ENCODE measurements at regions not wholly inside any gene's neighbourhood (a gene's known extent, or its start where the extent isn't known, plus 50 kb on each side); places are given as distances from the start of the nearest gene placed in this dataset.

DNA sequence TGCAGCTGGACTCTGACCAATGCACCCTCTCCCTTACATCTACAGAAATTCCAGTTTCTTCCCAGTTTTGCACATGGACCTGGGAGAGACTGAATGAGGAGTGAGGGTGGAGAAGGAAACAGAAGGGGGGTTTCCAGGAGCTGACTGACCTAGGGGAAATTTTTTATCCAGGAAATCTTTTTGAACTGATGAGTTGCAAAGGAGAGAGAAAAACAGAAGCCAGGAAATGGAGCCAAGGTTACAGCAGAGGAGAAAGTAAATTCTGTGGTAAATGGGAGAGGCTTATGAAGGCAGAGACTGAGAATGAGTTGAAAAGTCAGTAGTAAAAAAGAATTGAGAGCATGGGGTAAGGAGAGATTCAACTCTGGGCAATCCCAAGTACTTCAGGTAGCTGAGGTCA, 192.8 kb downstream of the SMIM20 start:
- CTCF ChIA-PET = no interaction called here
- H3K27me3 Mint-ChIP-seq (ENCODE audit: insufficient read depth, unreplicated experiment) = no peaks in the 10 kb centered on the region

DNA sequence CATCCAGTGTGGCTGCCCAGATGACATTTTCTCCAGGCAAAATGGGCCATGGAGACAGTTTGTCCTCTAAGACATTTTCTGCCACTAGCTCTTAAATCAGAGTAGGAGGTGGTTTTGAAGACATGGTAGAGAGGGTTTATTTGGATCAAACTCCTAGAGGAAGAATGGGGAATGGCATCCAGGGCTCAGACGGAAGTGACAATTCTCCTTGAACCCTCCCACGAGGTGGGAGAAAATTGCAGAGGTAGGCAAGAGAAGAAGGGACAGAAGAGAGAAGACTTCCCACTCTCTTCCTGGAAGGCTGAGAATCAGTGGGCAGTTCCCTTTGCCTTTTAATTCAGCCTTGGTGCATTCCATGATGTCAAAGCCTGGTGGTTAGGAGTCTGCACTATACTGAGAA, 194.0 kb downstream of the SMIM20 start:
- ChIA-PET CTCF (no interaction called here), POLR2A (no interaction called here)
- no peaks in the 10 kb centered on the region for H3K36me3 ChIP-seq (ENCODE audit: control insufficient read depth, insufficient read depth, low read length)
- H3K27me3 ChIP-seq (replicated peaks; ENCODE audit: control insufficient read depth, insufficient read depth, low read length) = no peaks in the 10 kb centered on the region
- TF ChIP-seq, protein P1, sequence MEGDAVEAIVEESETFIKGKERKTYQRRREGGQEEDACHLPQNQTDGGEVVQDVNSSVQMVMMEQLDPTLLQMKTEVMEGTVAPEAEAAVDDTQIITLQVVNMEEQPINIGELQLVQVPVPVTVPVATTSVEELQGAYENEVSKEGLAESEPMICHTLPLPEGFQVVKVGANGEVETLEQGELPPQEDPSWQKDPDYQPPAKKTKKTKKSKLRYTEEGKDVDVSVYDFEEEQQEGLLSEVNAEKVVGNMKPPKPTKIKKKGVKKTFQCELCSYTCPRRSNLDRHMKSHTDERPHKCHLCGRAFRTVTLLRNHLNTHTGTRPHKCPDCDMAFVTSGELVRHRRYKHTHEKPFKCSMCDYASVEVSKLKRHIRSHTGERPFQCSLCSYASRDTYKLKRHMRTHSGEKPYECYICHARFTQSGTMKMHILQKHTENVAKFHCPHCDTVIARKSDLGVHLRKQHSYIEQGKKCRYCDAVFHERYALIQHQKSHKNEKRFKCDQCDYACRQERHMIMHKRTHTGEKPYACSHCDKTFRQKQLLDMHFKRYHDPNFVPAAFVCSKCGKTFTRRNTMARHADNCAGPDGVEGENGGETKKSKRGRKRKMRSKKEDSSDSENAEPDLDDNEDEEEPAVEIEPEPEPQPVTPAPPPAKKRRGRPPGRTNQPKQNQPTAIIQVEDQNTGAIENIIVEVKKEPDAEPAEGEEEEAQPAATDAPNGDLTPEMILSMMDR (IDR thresholded peaks at IDR 0.05; ENCODE audit: insufficient read depth in 1 of 2, low read depth in 1 of 2, low read length in 1 of 2, severe bottlenecking in 1 of 2, unreplicated experiment in 1 of 2) = no peak
- Mint-ChIP-seq H3K4me3 (ENCODE audit: unreplicated experiment) (no peak overlapping the region), H3K27ac (ENCODE audit: unreplicated experiment) (no peak overlapping the region), H3K27me3 (ENCODE audit: insufficient read depth, unreplicated experiment) (no peaks in the 10 kb centered on the region), H3K4me1 (ENCODE audit: low read depth, unreplicated experiment) (no peaks in the 10 kb centered on the region), H3K9me3 (ENCODE audit: unreplicated experiment) (peaks cover 15% of the 10 kb centered on the region), H3K36me3 (ENCODE audit: insufficient read depth, unreplicated experiment) (no peaks in the 10 kb centered on the region)
- no peak for DNase-seq
- no peaks in the 10 kb centered on the region for H3K4me1 ChIP-seq
- 0 out of 2 replicates have a peak, but pooled peaks cover 1% of the 10 kb centered on the region for H3K9me3 ChIP-seq
- no peak overlapping the region for H3K4me3 ChIP-seq (ENCODE audit: low read depth, low read length)
- BruUV-seq (replicated peaks) = no TSS peak
- intact Hi-C loops (cut with micrococcal nuclease; ENCODE audit: unreplicated experiment) = no loop called here

More for the DNA sequence above, 192.8 kb downstream of the SMIM20 start:
- intact Hi-C loops (cut with micrococcal nuclease; ENCODE audit: unreplicated experiment) = no loop called here
- H3K27me3 ChIP-seq (replicated peaks; ENCODE audit: control insufficient read depth, insufficient read depth, low read length) = no peaks in the 10 kb centered on the region
- DNase-seq = no peak
- POLR2A ChIA-PET = no interaction called here
- no TSS peak for BruUV-seq (replicated peaks)
- TF ChIP-seq, protein P1 (IDR thresholded peaks at IDR 0.05; ENCODE audit: insufficient read depth in 1 of 2, low read depth in 1 of 2, low read length in 1 of 2, severe bottlenecking in 1 of 2, unreplicated experiment in 1 of 2) = no peak
- Mint-ChIP-seq H3K9me3 (ENCODE audit: unreplicated experiment) (peaks cover 11% of the 10 kb centered on the region), H3K4me1 (ENCODE audit: low read depth, unreplicated experiment) (no peaks in the 10 kb centered on the region), H3K27ac (ENCODE audit: unreplicated experiment) (no peak overlapping the region), H3K36me3 (ENCODE audit: insufficient read depth, unreplicated experiment) (no peaks in the 10 kb centered on the region), H3K4me3 (ENCODE audit: unreplicated experiment) (no peak overlapping the region)
- no peaks in the 10 kb centered on the region for H3K36me3 ChIP-seq (ENCODE audit: control insufficient read depth, insufficient read depth, low read length)
- H3K4me3 ChIP-seq (ENCODE audit: low read depth, low read length) = no peak overlapping the region
- H3K4me1 ChIP-seq = no peaks in the 10 kb centered on the region
- H3K9me3 ChIP-seq = no peaks in the 10 kb centered on the region

- H3K4me3 Mint-ChIP-seq (ENCODE audit: unreplicated experiment) = no peak overlapping the region
Measured at GRCh38 chr4:26110493-26110892, 196.5 kb downstream of the SMIM20 start.

More at GRCh38 chr4:26110493-26110892, 196.5 kb downstream of the SMIM20 start:
- POLR2A ChIA-PET = no interaction called here
- Histone ChIP-seq H3K27me3 (replicated peaks; ENCODE audit: control insufficient read depth, insufficient read depth, low read length) (no peaks in the 10 kb centered on the region), H3K4me3 (ENCODE audit: low read depth, low read length) (no peak overlapping the region), H3K9me3 (0 out of 2 replicates have a peak, but pooled peaks cover 12% of the 10 kb centered on the region), H3K36me3 (ENCODE audit: control insufficient read depth, insufficient read depth, low read length) (no peaks in the 10 kb centered on the region), H3K4me1 (no peaks in the 10 kb centered on the region)
- intact Hi-C loops (cut with micrococcal nuclease; ENCODE audit: unreplicated experiment) = no loop called here
- CTCF ChIA-PET = no interaction called here
- Mint-ChIP-seq H3K9me3 (ENCODE audit: unreplicated experiment) (peaks cover 24% of the 10 kb centered on the region), H3K4me1 (ENCODE audit: low read depth, unreplicated experiment) (no peaks in the 10 kb centered on the region), H3K36me3 (ENCODE audit: insufficient read depth, unreplicated experiment) (no peaks in the 10 kb centered on the region), H3K27me3 (ENCODE audit: insufficient read depth, unreplicated experiment) (peaks cover 2% of the 10 kb centered on the region), H3K27ac (ENCODE audit: unreplicated experiment) (no peak overlapping the region)
- TF ChIP-seq, protein P1 (IDR thresholded peaks at IDR 0.05; ENCODE audit: insufficient read depth in 1 of 2, low read depth in 1 of 2, low read length in 1 of 2, severe bottlenecking in 1 of 2, unreplicated experiment in 1 of 2) = no peak
- DNase-seq = peak in 1 of 2 experiments; percentile 5
- BruUV-seq (replicated peaks) = no TSS peak
